Activated CD4-positive, CD25-positive, alpha-beta regulatory T cell (primary cell): ENCODE measurements at regions not wholly inside any gene's neighbourhood (a gene's known extent, or its start where the extent isn't known, plus 50 kb on each side); places are given as distances from the start of the nearest gene placed in this dataset.
"Not testable (repeated sequence)": the region's sequence is repeated elsewhere in the genome, so short reads cannot be mapped to it uniquely, and the experiment has no call there.

Source experiments
- DNase-seq, 4 experiments: peaks; one replicate each; lab custom pipeline; 2025; lab: John Stamatoyannopoulos, UW

GRCh38 chr2:118464546-118465265 is 376.4 kb downstream of the INSIG2 start:
- DNase-seq: no peak

GRCh38 chr2:118464046-118464445 is 375.8 kb downstream of the INSIG2 start:
- DNase-seq: no peak

GRCh38 chr2:118460425-118460824 is 372.2 kb downstream of the INSIG2 start:
- no peak for DNase-seq

GRCh38 chr2:118459426-118459825 is 371.2 kb downstream of the INSIG2 start:
- no peak for DNase-seq

GRCh38 chr2:118457951-118458350 is 369.7 kb downstream of the INSIG2 start:
- DNase-seq: no peak

GRCh38 chr2:118449401-118449800 is 361.1 kb downstream of the INSIG2 start:
- DNase-seq: no peak

- DNase-seq: no peak
Observed at GRCh38 chr2:118443596-118443995, 355.3 kb downstream of the INSIG2 start.

GRCh38 chr2:118442996-118443553 is 354.8 kb downstream of the INSIG2 start:
- DNase-seq: no peak

GRCh38 chr2:118442046-118442445 is 353.8 kb downstream of the INSIG2 start:
- no peak for DNase-seq

GRCh38 chr2:118440404-118441098 is 352.3 kb downstream of the INSIG2 start:
- DNase-seq: no peak

- DNase-seq: no peak
Observed at GRCh38 chr2:118437501-118437900, 349.2 kb downstream of the INSIG2 start.

GRCh38 chr2:118431997-118432396 is 343.7 kb downstream of the INSIG2 start:
- DNase-seq: no peak

GRCh38 chr2:118431586-118431985 is 343.3 kb downstream of the INSIG2 start:
- no peak for DNase-seq

GRCh38 chr2:118431165-118431517 is 342.9 kb downstream of the INSIG2 start:
- no peak for DNase-seq

GRCh38 chr2:118430510-118431164 is 342.4 kb downstream of the INSIG2 start:
- DNase-seq: no peak

- DNase-seq: no peak
Observed at GRCh38 chr2:118425191-118425590, 336.9 kb downstream of the INSIG2 start.

- DNase-seq: no peak
Observed at GRCh38 chr2:118423776-118424175, 335.5 kb downstream of the INSIG2 start.

GRCh38 chr2:118421648-118422047 is 333.4 kb downstream of the INSIG2 start:
- no peak for DNase-seq

- DNase-seq: no peak
Observed at GRCh38 chr2:118417406-118418120, 329.3 kb downstream of the INSIG2 start.

- DNase-seq: not testable (repeated sequence)
Observed at GRCh38 chr2:118415186-118415585, 326.9 kb downstream of the INSIG2 start.

- DNase-seq: no peak
Observed at GRCh38 chr2:118403658-118404451, 315.6 kb downstream of the INSIG2 start.
